KMS-11 (cell line): ENCODE measurements at regions not wholly inside any gene's neighbourhood (a gene's known extent, or its start where the extent isn't known, plus 50 kb on each side); places are given as distances from the start of the nearest gene placed in this dataset.

ENCODE experiments used
- H2AFZ ChIP-seq: fragments of 200-600 bp; sonication (generic); 2 replicates; pipeline ENCODE4 v1.6.1; 2016; ENCODE audit warnings: antibody characterized with exemption, mixed run types, low read depth
- H3K27ac ChIP-seq: fragments of 200-600 bp; sonication (generic); 2 replicates; pipeline ENCODE4 v1.6.1; 2016; ENCODE audit warnings: mild to moderate bottlenecking, mixed run types
- H3K27me3 ChIP-seq: fragments of 200-600 bp; sonication (generic); 2 replicates; pipeline ENCODE4 v1.6.1; 2017; ENCODE audit warnings: mild to moderate bottlenecking, low read depth, mixed run types, moderate library complexity; ENCODE audit not compliant: insufficient read depth
- H3K36me3 ChIP-seq: fragments of 200-600 bp; sonication (generic); 2 replicates; pipeline ENCODE4 v1.6.1; 2017; ENCODE audit warnings: mild to moderate bottlenecking, mixed run types; ENCODE audit not compliant: insufficient read depth
- H3K4me1 ChIP-seq: fragments of 200-600 bp; sonication (generic); 2 replicates; pipeline ENCODE4 v1.6.1; 2016; ENCODE audit warnings: mild to moderate bottlenecking, low read depth, mixed run types; ENCODE audit not compliant: poor library complexity, severe bottlenecking
- H3K4me2 ChIP-seq: fragments of 200-600 bp; sonication (generic); 2 replicates; pipeline ENCODE4 v1.7.0; 2016; ENCODE audit warnings: mild to moderate bottlenecking, mixed run types
- H3K4me3 ChIP-seq: fragments of 200-600 bp; sonication (generic); IDR thresholded peaks from 2 replicates; pipeline ENCODE4 v1.6.1; 2017; ENCODE audit warnings: low read depth, low read length, mixed read lengths; ENCODE audit not compliant: insufficient read depth
- H3K79me2 ChIP-seq: fragments of 200-600 bp; sonication (generic); 2 replicates; pipeline ENCODE4 v1.6.1; 2016; ENCODE audit warnings: low read depth, mixed run types; ENCODE audit not compliant: insufficient read depth
- H3K9ac ChIP-seq: fragments of 200-600 bp; sonication (generic); 2 replicates; pipeline ENCODE4 v1.6.1; 2016; ENCODE audit warnings: mild to moderate bottlenecking, mixed run types
- H4K20me1 ChIP-seq: fragments of 200-600 bp; sonication (generic); 2 replicates; pipeline ENCODE4 v1.6.1; 2016; ENCODE audit warnings: mild to moderate bottlenecking, mixed run types; ENCODE audit not compliant: insufficient read depth
- CTCF ChIP-seq: fragments of 200-600 bp; sonication (generic); conservative IDR thresholded peaks from 2 replicates; pipeline ENCODE4 v1.6.1; 2017; ENCODE audit warnings: low read depth, mild to moderate bottlenecking, antibody characterized with exemption, low read length, moderate library complexity, mixed read lengths

GRCh38 chr10:30154126-30154525 lies 94.7 kb upstream of the JCAD start:
- no peaks in the 10 kb centered on the region for H3K36me3 ChIP-seq
- no peaks in the 10 kb centered on the region for H3K27me3 ChIP-seq
- no peak overlapping the region for H3K4me3 ChIP-seq
- H3K4me1 ChIP-seq = no peaks in the 10 kb centered on the region
- no peak overlapping the region for H2AFZ ChIP-seq
- no peaks in the 10 kb centered on the region for H4K20me1 ChIP-seq
- H3K9ac ChIP-seq = no peak overlapping the region
- no peaks in the 10 kb centered on the region for H3K79me2 ChIP-seq
- no peak overlapping the region for H3K27ac ChIP-seq
- no peak for TF ChIP-seq CTCF
- no peak overlapping the region for H3K4me2 ChIP-seq

- Histone ChIP-seq H3K4me3 (no peak overlapping the region), H3K9ac (no peak overlapping the region)
Measured at GRCh38 chr10:30151581-30152389, 92.4 kb upstream of the JCAD start.

GRCh38 chr10:30141423-30141822 lies 82.0 kb upstream of the JCAD start:
- no peak overlapping the region for H3K4me3 ChIP-seq
- TF ChIP-seq CTCF = no peak
- H3K79me2 ChIP-seq = no peaks in the 10 kb centered on the region
- H3K36me3 ChIP-seq = no peaks in the 10 kb centered on the region
- H3K4me2 ChIP-seq = no peak overlapping the region
- H3K27me3 ChIP-seq = no peaks in the 10 kb centered on the region
- H3K27ac ChIP-seq = no peak overlapping the region
- H4K20me1 ChIP-seq = no peaks in the 10 kb centered on the region
- H3K9ac ChIP-seq = no peak overlapping the region
- no peak overlapping the region for H2AFZ ChIP-seq
- no peaks in the 10 kb centered on the region for H3K4me1 ChIP-seq

More at GRCh38 chr10:30151581-30152389, 92.4 kb upstream of the JCAD start:
- TF ChIP-seq CTCF = no peak
- H3K79me2 ChIP-seq = no peaks in the 10 kb centered on the region
- no peaks in the 10 kb centered on the region for H3K36me3 ChIP-seq
- H3K27ac ChIP-seq = no peak overlapping the region
- no peak overlapping the region for H3K4me2 ChIP-seq
- no peaks in the 10 kb centered on the region for H4K20me1 ChIP-seq
- H3K27me3 ChIP-seq = no peaks in the 10 kb centered on the region
- no peaks in the 10 kb centered on the region for H3K4me1 ChIP-seq
- no peak overlapping the region for H2AFZ ChIP-seq

GRCh38 chr10:30134171-30134945 lies 75.0 kb upstream of the JCAD start:
- Histone ChIP-seq H3K27ac (no peak overlapping the region), H3K4me1 (no peaks in the 10 kb centered on the region), H3K79me2 (no peaks in the 10 kb centered on the region), H3K9ac (no peak overlapping the region), H3K4me2 (no peak overlapping the region), H3K36me3 (no peaks in the 10 kb centered on the region), H3K27me3 (no peaks in the 10 kb centered on the region), H3K4me3 (no peak overlapping the region), H2AFZ (no peak overlapping the region), H4K20me1 (no peaks in the 10 kb centered on the region)
- TF ChIP-seq CTCF = no peak
